Uterus (tissue), 3 donors: ENCODE measurements at regions not wholly inside any gene's neighbourhood (a gene's known extent, or its start where the extent isn't known, plus 50 kb on each side); places are given as distances from the start of the nearest gene placed in this dataset.
"Not testable (repeated sequence)": the region's sequence is repeated elsewhere in the genome, so short reads cannot be mapped to it uniquely, and the experiment has no call there.

Source experiments
- DNase-seq, 2 donors: peaks; one replicate each; pipeline ENCODE4 v3.0.0-alpha.2; 2019 to 2020
- H3K27ac ChIP-seq, 2 donors: fragments of 200-600 bp; sonication (generic); 1 replicate in 1 of 2; 2 replicates in 1 of 2; pipeline ENCODE4 v1.5.1; 2016 to 2018
- H3K27me3 ChIP-seq, 2 donors: fragments of 200-600 bp; sonication (generic); one replicate each; pipeline ENCODE4 v1.5.1; 2018 to 2019; ENCODE audit warnings: control low read depth in 1 of 2
- H3K36me3 ChIP-seq, 2 donors: fragments of 200-600 bp; sonication (generic); one replicate each; pipeline ENCODE4 v1.5.1; 2019; ENCODE audit warnings: control low read depth in 1 of 2
- H3K4me1 ChIP-seq, 2 donors: fragments of 200-600 bp; sonication (generic); one replicate each; pipeline ENCODE4 v1.5.1; 2018 to 2019; ENCODE audit warnings: control low read depth in 1 of 2
- H3K4me3 ChIP-seq, 2 donors: fragments of 200-600 bp; sonication (generic); 1 replicate in 1 of 2; 2 replicates in 1 of 2; pipeline ENCODE4 v1.5.1; 2018 to 2019; ENCODE audit warnings: mild to moderate bottlenecking in 1 of 2
- H3K9me3 ChIP-seq, 2 donors: fragments of 200-600 bp; sonication (generic); one replicate each; pipeline ENCODE4 v1.5.1; 2019; ENCODE audit warnings: control low read depth in 1 of 2
- POLR2A ChIP-seq, 2 donors: fragments of 450-650 bp; IDR thresholded peaks; one replicate each; pipeline ENCODE4 v1.6.1; 2016; ENCODE audit warnings: antibody characterized with exemption in 2 of 2, mild to moderate bottlenecking in 1 of 2, moderate library complexity in 1 of 2
- intact Hi-C: fragments of 100-400 bp; cut with DNase I; formaldehyde crosslinking; loops from one replicate; pipeline ENCODE4 v1.15.1; 2023; ENCODE audit warnings: low total_unique reads
- TF ChIP-seq, protein P1 (sequence below), 4 experiments: fragments of 200-600 bp in 2 of 4; fragments of 450-650 bp in 2 of 4; sonication (generic) in 2 of 4; IDR thresholded peaks; one replicate each; pipeline ENCODE4 v1.5.1; 2016 to 2019; ENCODE audit warnings: antibody characterized with exemption in 4 of 4, mild to moderate bottlenecking in 2 of 4, moderate library complexity in 1 of 4
- donor health status: DM: yes; HTN: yes; CAD: no.

DNA sequence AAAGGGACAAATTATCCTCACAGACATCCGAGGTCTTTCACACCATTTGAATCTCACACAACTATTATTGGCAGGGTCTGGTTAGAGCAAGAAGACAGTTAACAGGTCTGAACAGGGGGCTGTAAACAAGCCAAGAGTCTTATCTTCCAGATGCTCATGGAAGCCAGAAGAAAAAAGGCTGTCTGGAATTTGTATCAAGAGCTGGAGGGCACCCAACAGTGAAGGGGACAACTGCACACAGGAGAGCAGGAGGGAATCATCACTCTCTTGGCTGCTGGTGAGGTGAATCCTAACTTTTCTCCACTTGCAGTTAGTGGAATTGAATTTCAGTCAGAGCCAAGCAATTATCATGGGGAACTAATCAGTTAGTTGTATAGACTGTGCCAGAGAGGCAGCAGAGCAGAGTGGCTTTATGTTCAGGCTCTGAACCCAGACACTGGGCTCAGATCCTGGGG is 880.2 kb upstream of the AUTS2 start:
- DNase-seq = no peak
- H3K36me3 ChIP-seq = no peaks in the 10 kb centered on the region
- intact Hi-C loops = no loop called here
- no peak overlapping the region for H3K27ac ChIP-seq
- H3K27me3 ChIP-seq = no peaks in the 10 kb centered on the region
- H3K4me1 ChIP-seq = no peaks in the 10 kb centered on the region
- TF ChIP-seq, protein P1, sequence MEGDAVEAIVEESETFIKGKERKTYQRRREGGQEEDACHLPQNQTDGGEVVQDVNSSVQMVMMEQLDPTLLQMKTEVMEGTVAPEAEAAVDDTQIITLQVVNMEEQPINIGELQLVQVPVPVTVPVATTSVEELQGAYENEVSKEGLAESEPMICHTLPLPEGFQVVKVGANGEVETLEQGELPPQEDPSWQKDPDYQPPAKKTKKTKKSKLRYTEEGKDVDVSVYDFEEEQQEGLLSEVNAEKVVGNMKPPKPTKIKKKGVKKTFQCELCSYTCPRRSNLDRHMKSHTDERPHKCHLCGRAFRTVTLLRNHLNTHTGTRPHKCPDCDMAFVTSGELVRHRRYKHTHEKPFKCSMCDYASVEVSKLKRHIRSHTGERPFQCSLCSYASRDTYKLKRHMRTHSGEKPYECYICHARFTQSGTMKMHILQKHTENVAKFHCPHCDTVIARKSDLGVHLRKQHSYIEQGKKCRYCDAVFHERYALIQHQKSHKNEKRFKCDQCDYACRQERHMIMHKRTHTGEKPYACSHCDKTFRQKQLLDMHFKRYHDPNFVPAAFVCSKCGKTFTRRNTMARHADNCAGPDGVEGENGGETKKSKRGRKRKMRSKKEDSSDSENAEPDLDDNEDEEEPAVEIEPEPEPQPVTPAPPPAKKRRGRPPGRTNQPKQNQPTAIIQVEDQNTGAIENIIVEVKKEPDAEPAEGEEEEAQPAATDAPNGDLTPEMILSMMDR (IDR thresholded peaks at IDR 0.05) = no peak
- no peak for TF ChIP-seq POLR2A (IDR thresholded peaks at IDR 0.05)
- no peak overlapping the region for H3K4me3 ChIP-seq
- H3K9me3 ChIP-seq = no peaks in the 10 kb centered on the region

DNA sequence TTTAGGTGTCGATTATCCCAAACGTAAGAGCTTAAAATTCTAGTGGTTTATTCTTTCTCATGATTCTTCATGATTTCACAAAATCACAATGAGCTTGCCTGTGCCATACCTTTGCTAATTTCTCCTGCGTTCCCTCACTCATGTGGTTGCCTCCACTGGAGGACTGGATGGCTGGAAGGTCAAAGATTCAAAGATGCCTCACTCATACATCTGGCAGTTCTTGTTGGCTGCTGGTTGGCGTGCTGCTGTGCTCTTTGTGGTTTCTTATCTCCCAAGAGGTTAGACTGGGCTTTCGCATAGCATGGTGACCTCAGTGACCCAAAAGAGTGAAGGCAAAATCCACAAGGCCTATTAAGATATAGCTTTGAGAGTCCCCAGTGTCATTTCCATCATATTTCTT is 877.6 kb upstream of the AUTS2 start:
- intact Hi-C loops = no loop called here
- H3K4me3 ChIP-seq = no peak overlapping the region
- no peak for DNase-seq
- no peak overlapping the region for H3K27ac ChIP-seq
- H3K27me3 ChIP-seq = no peaks in the 10 kb centered on the region
- H3K9me3 ChIP-seq = no peaks in the 10 kb centered on the region
- H3K4me1 ChIP-seq = no peaks in the 10 kb centered on the region
- H3K36me3 ChIP-seq = no peaks in the 10 kb centered on the region
- TF ChIP-seq POLR2A (IDR thresholded peaks at IDR 0.05) = no peak
- TF ChIP-seq, protein P1 (IDR thresholded peaks at IDR 0.05) = no peak

DNA sequence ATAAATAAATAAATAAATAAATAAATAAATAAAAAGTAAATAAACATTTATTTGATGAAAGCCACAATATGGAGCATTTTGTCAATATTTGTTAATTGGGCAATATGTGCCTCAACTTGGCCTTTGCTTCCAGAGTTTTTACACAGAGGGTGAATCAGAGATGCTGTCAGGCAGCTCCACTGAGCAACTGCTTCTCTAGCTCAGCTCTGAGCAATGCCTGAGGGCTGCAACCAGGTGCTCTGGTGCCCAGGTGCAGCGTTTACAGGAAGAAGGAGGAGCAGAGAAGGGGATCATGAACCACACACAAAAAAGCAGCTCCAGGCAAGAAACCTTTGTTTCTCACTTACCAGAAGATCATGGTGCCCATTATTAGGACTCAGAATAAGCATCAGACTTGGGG is 876.2 kb upstream of the AUTS2 start:
- Histone ChIP-seq H3K36me3 (no peaks in the 10 kb centered on the region), H3K27me3 (no peaks in the 10 kb centered on the region), H3K9me3 (no peaks in the 10 kb centered on the region), H3K27ac (no peak overlapping the region), H3K4me1 (no peaks in the 10 kb centered on the region), H3K4me3 (no peak overlapping the region)
- TF ChIP-seq POLR2A (IDR thresholded peaks at IDR 0.05) = no peak
- TF ChIP-seq, protein P1 (IDR thresholded peaks at IDR 0.05) = no peak
- DNase-seq = no peak
- intact Hi-C loops = no loop called here

DNA sequence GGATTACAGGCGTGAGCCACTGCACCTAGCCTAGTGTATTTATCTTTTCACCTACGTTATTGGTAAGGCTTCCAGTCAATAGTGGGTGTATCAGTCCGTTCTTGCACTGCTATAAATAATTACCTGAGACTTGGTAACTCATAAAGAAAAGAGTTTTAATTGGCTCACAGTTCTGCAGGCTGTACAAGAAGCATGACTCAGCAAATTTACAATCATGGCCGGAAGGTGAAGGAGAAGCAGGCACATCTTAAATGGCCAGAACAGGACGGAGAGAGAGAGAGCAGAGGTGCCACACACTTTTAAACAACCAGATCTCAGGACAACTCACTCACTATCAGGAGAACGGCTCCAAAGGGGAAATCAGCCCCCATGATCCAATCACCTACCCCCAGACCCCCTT is 873.3 kb upstream of the AUTS2 start:
- Histone ChIP-seq H3K4me1 (no peaks in the 10 kb centered on the region), H3K9me3 (no peaks in the 10 kb centered on the region), H3K4me3 (no peak overlapping the region), H3K36me3 (no peaks in the 10 kb centered on the region), H3K27ac (no peak overlapping the region), H3K27me3 (no peaks in the 10 kb centered on the region)
- TF ChIP-seq POLR2A (IDR thresholded peaks at IDR 0.05) = no peak
- TF ChIP-seq, protein P1 (IDR thresholded peaks at IDR 0.05) = no peak
- DNase-seq = no peak
- intact Hi-C loops = no loop called here

DNA sequence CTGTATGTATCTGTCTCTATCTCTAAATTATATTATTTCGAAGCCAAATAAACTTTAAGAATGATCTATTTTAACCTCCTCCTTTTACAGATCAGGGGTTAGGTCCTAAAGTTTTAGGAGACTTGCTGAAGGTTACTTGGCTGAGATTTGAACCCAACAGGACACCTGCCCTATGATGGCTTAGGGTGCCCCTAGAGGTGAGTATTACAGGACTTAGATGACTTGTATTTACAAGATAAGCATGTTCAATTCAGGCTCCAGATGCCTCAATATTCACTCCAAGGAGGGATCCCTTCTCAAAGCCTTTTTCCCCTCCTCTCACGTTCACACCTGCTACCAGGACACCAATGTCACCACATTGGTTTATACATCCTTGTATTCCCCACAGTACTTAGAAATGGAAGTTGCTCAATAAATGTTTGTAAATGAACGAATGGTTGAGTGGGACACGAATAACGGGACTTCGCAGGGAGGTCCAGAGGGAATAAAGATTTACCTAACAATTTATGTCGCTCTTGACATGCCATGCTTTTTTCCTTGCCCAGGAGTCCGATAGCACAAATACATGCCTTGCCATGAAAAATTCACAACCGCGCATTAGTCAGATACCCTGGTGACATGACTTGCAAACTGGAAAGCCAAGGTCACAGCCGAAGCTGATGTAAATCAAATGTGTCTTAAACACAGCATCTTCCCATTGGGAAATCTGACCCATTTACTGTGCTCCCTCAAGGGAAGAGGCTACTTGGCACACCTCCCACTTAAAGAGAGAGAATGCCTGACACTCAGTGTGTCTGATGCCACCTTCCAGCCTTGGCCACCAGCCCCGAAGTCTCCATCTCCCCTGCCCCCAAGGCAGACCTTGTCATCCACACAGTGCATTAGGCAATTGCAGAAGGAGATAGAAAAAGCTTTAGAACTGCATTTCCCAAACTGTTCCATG is 872.2 kb upstream of the AUTS2 start:
- TF ChIP-seq, protein P1 (IDR thresholded peaks at IDR 0.05) = no peak
- no peak for TF ChIP-seq POLR2A (IDR thresholded peaks at IDR 0.05)
- intact Hi-C loops = no loop called here
- H3K27me3 ChIP-seq = no peaks in the 10 kb centered on the region

DNA sequence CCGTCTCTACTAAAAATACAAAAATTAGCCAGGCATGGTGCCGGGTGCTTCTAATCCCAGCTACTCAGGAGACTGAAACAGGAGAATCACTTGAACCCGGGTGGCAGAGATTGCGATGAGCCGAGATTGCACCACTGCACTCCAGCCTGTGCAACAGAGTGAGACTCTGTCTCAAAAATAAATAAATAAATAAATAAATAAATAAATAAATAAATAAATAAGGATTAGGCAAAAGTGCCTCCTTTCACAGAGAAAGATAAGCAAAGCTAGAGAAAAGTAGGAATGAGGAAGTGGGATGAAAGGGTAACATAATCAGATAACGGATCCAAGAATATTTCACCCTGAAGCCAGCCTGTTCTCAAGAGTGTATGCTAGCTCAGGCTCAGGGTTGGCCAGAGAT is 869.6 kb upstream of the AUTS2 start:
- H3K4me1 ChIP-seq, H3K9me3 ChIP-seq, H3K27me3 ChIP-seq: not testable (repeated sequence)

More for the DNA sequence above, 872.2 kb upstream of the AUTS2 start:
- no peaks in the 10 kb centered on the region for H3K4me1 ChIP-seq
- no peak for DNase-seq
- H3K27ac ChIP-seq = no peak overlapping the region
- H3K36me3 ChIP-seq = no peaks in the 10 kb centered on the region
- no peak overlapping the region for H3K4me3 ChIP-seq
- H3K9me3 ChIP-seq = no peaks in the 10 kb centered on the region

More for the DNA sequence above, 869.6 kb upstream of the AUTS2 start:
- H3K27ac ChIP-seq, intact Hi-C loops, H3K4me3 ChIP-seq, H3K36me3 ChIP-seq, DNase-seq: not testable (repeated sequence)
